Activated CD4-positive, CD25-positive, alpha-beta regulatory T cell treated with anti-CD3 and anti-CD28 coated beads, Interleukin-2, amount 50 U/mL, for 16 hours (primary cell): ENCODE measurements at regions not wholly inside any gene's neighbourhood (a gene's known extent, or its start where the extent isn't known, plus 50 kb on each side); places are given as distances from the start of the nearest gene placed in this dataset.
"Not testable (repeated sequence)": the region's sequence is repeated elsewhere in the genome, so short reads cannot be mapped to it uniquely, and the experiment has no call there.

Experiments
- DNase-seq: peaks from one replicate; pipeline ENCODE4 v3.0.0-alpha.2; 2020; ENCODE audit warnings: low read depth, low spot score

- no peak for DNase-seq
Measured at GRCh38 chr5:32534041-32534440, 51.3 kb upstream of the SUB1 start.

GRCh38 chr5:32531885-32532520 lies 53.4 kb upstream of the SUB1 start:
- DNase-seq: peak; percentile 34

- DNase-seq: not testable (repeated sequence)
Measured at GRCh38 chr5:32527321-32527720, 58.0 kb upstream of the SUB1 start.

GRCh38 chr5:32526810-32527209 lies 58.5 kb upstream of the SUB1 start:
- DNase-seq: no peak

- no peak for DNase-seq
Measured at GRCh38 chr5:32523625-32524024, 61.7 kb upstream of the SUB1 start.

GRCh38 chr5:32522429-32523143 lies 62.8 kb upstream of the SUB1 start:
- no peak for DNase-seq

GRCh38 chr5:32521481-32521880 lies 63.9 kb upstream of the SUB1 start:
- no peak for DNase-seq

- DNase-seq: no peak
Measured at GRCh38 chr5:32520972-32521371, 64.4 kb upstream of the SUB1 start.

- DNase-seq: no peak
Measured at GRCh38 chr5:32520356-32520755, 65.0 kb upstream of the SUB1 start.

- DNase-seq: no peak
Measured at GRCh38 chr5:32519508-32519907, 65.8 kb upstream of the SUB1 start.

- no peak for DNase-seq
Measured at GRCh38 chr5:32514806-32515205, 70.3 kb upstream of the ZFR start.

- DNase-seq: no peak
Measured at GRCh38 chr5:32512926-32513325, 68.4 kb upstream of the ZFR start.

- DNase-seq: no peak
Measured at GRCh38 chr5:32511776-32512374, 67.3 kb upstream of the ZFR start.

- DNase-seq: no peak
Measured at GRCh38 chr5:32510860-32511259, 66.3 kb upstream of the ZFR start.

GRCh38 chr5:32508806-32509805 lies 64.6 kb upstream of the ZFR start:
- DNase-seq: no peak

GRCh38 chr5:32507738-32508434 lies 63.3 kb upstream of the ZFR start:
- DNase-seq: no peak

- no peak for DNase-seq
Measured at GRCh38 chr5:32506799-32507198, 62.3 kb upstream of the ZFR start.

GRCh38 chr5:32506201-32506661 lies 61.7 kb upstream of the ZFR start:
- no peak for DNase-seq

GRCh38 chr5:32505756-32506155 lies 61.2 kb upstream of the ZFR start:
- DNase-seq: no peak

- no peak for DNase-seq
Measured at GRCh38 chr5:32504989-32505596, 60.6 kb upstream of the ZFR start.
